A673 (cell line): ENCODE measurements at regions not wholly inside any gene's neighbourhood (a gene's known extent, or its start where the extent isn't known, plus 50 kb on each side); places are given as distances from the start of the nearest gene placed in this dataset.

Experiments used
- EZH2 ChIP-seq: fragments of 200-600 bp; sonication (generic); IDR thresholded peaks from 2 replicates; pipeline ENCODE4 v1.6.1; 2017; ENCODE audit warnings: borderline replicate concordance, low read depth, mild to moderate bottlenecking, mixed read lengths, antibody characterized with exemption, low read length; ENCODE audit not compliant: poor library complexity, severe bottlenecking
- TF ChIP-seq, protein P1 (sequence below): fragments of 300-800, 200-600 bp; sonication (generic); conservative IDR thresholded peaks from 2 replicates; pipeline ENCODE4 v1.5.1; 2017; ENCODE audit warnings: low read depth, mild to moderate bottlenecking, antibody characterized with exemption, low read length, moderate library complexity, mixed read lengths

DNA sequence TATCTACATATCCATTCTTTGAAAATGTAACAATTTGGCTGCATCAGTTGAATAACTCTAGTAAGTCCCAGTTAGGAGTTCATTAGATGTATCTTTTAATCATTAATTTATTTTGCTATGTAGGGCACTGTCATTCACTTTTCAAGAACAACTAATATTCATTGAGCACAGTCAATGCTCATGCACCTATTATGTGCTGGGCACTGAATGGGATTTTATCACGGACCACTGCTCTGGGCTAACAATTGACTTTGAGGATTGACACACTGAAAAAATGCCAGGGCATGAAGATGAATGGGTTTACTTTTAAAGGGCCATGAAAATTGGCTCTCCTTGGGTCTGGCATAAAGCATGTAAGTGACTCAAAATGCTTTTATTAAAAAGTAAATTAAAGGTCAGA is 375.2 kb downstream of the PLPP3 start:
- TF ChIP-seq, protein P1, sequence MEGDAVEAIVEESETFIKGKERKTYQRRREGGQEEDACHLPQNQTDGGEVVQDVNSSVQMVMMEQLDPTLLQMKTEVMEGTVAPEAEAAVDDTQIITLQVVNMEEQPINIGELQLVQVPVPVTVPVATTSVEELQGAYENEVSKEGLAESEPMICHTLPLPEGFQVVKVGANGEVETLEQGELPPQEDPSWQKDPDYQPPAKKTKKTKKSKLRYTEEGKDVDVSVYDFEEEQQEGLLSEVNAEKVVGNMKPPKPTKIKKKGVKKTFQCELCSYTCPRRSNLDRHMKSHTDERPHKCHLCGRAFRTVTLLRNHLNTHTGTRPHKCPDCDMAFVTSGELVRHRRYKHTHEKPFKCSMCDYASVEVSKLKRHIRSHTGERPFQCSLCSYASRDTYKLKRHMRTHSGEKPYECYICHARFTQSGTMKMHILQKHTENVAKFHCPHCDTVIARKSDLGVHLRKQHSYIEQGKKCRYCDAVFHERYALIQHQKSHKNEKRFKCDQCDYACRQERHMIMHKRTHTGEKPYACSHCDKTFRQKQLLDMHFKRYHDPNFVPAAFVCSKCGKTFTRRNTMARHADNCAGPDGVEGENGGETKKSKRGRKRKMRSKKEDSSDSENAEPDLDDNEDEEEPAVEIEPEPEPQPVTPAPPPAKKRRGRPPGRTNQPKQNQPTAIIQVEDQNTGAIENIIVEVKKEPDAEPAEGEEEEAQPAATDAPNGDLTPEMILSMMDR, result no peak
- no peak for TF ChIP-seq EZH2
